Liver (tissue), 8 donors: ENCODE measurements at regions not wholly inside any gene's neighbourhood (a gene's known extent, or its start where the extent isn't known, plus 50 kb on each side); places are given as distances from the start of the nearest gene placed in this dataset.

Experiments
- DNase-seq: peaks from one replicate; pipeline ENCODE4 v3.0.0-alpha.2; 2017; ENCODE audit warnings: low spot score
- H3K27ac ChIP-seq, 2 donors: one replicate each; pipeline ENCODE4 v1.7.0; 2013; ENCODE audit warnings: inconsistent platforms in 2 of 2, low read length in 2 of 2, control low read depth in 1 of 2, low read depth in 1 of 2, mild to moderate bottlenecking in 1 of 2
- H3K27me3 ChIP-seq, 4 donors: one replicate each; pipeline versions ENCODE4 v1.6.1 to v1.7.0; 2013; ENCODE audit warnings: low read length in 3 of 4, inconsistent platforms in 1 of 4, mild to moderate bottlenecking in 1 of 4, moderate library complexity in 1 of 4; ENCODE audit not compliant: control insufficient read depth in 4 of 4, insufficient read depth in 4 of 4
- H3K36me3 ChIP-seq, 4 donors: one replicate each; pipeline versions ENCODE4 v1.6.1 to v1.7.0; 2013; ENCODE audit warnings: low read length in 3 of 4, mild to moderate bottlenecking in 3 of 4, low read depth in 1 of 4, moderate library complexity in 1 of 4; ENCODE audit not compliant: control insufficient read depth in 4 of 4, insufficient read depth in 3 of 4
- H3K4me1 ChIP-seq, 4 donors: one replicate each; pipeline versions ENCODE4 v1.6.1 to v1.7.0; 2013; ENCODE audit warnings: low read length in 3 of 4, mild to moderate bottlenecking in 3 of 4, moderate library complexity in 1 of 4; ENCODE audit not compliant: control insufficient read depth in 4 of 4, insufficient read depth in 4 of 4
- H3K4me3 ChIP-seq, 3 donors: one replicate each; pipeline versions ENCODE4 v1.6.1 to v1.7.0; 2013; ENCODE audit warnings: low read length in 3 of 3, control low read depth in 1 of 3, low read depth in 1 of 3, mild to moderate bottlenecking in 1 of 3
- H3K9ac ChIP-seq, 2 donors: one replicate each; pipeline ENCODE4 v1.7.0; 2013; ENCODE audit warnings: low read length in 2 of 2, mild to moderate bottlenecking in 2 of 2, moderate library complexity in 2 of 2, control low read depth in 1 of 2, low read depth in 1 of 2
- H3K9me3 ChIP-seq, 4 donors: one replicate each; pipeline versions ENCODE4 v1.6.1 to v1.7.0; 2013; ENCODE audit warnings: low read length in 3 of 4; ENCODE audit not compliant: control insufficient read depth in 4 of 4
- ATF3 ChIP-seq: IDR thresholded peaks from 2 replicates; pipeline ENCODE4 v1.6.1; 2016; ENCODE audit warnings: antibody characterized with exemption
- CTCF ChIP-seq: fragments of 150-350 bp; IDR thresholded peaks from 2 replicates; pipeline ENCODE4 v1.5.1; 2017; ENCODE audit warnings: improper control_type of control experiment, low read depth, low read length; ENCODE audit not compliant: missing input control
- EGR1 ChIP-seq, 2 donors: IDR thresholded peaks; 2 replicates each; pipeline ENCODE4 v1.6.1; 2016 to 2018; ENCODE audit warnings: antibody characterized with exemption in 2 of 2, low read depth in 2 of 2
- FOXA2 ChIP-seq: IDR thresholded peaks from 2 replicates; pipeline ENCODE4 v1.6.1; 2016; ENCODE audit warnings: antibody characterized with exemption
- GABPA ChIP-seq, 2 donors: IDR thresholded peaks in 1 of 2; conservative IDR thresholded peaks in 1 of 2; 2 replicates each; pipeline ENCODE4 v1.6.1; 2016; ENCODE audit warnings: antibody characterized with exemption in 2 of 2, mild to moderate bottlenecking in 1 of 2, moderate library complexity in 1 of 2
- HNF4A ChIP-seq, 2 donors: conservative IDR thresholded peaks; 2 replicates each; pipeline ENCODE4 v1.6.1; 2016; ENCODE audit warnings: antibody characterized with exemption in 2 of 2, mild to moderate bottlenecking in 2 of 2
- HNF4G ChIP-seq: IDR thresholded peaks from 2 replicates; pipeline ENCODE4 v1.6.1; 2016; ENCODE audit warnings: antibody characterized with exemption
- JUND ChIP-seq, 2 donors: IDR thresholded peaks; 2 replicates each; pipeline ENCODE4 v1.6.1; 2016; ENCODE audit warnings: antibody characterized with exemption in 2 of 2
- MAX ChIP-seq: IDR thresholded peaks from 2 replicates; pipeline ENCODE4 v1.6.1; 2016; ENCODE audit warnings: antibody characterized with exemption
- NR2F2 ChIP-seq: IDR thresholded peaks from 2 replicates; pipeline ENCODE4 v1.6.1; 2016; ENCODE audit warnings: antibody characterized with exemption
- REST ChIP-seq: IDR thresholded peaks from 2 replicates; pipeline ENCODE4 v1.6.1; 2016; ENCODE audit warnings: antibody characterized with exemption, mild to moderate bottlenecking
- TAF1 ChIP-seq: conservative IDR thresholded peaks from 2 replicates; pipeline ENCODE4 v1.6.1; 2016; ENCODE audit warnings: antibody characterized with exemption, mild to moderate bottlenecking
- YY1 ChIP-seq: IDR thresholded peaks from 2 replicates; pipeline ENCODE4 v1.6.1; 2016; ENCODE audit warnings: antibody characterized with exemption, mild to moderate bottlenecking
- ZBTB33 ChIP-seq: IDR thresholded peaks from 2 replicates; pipeline ENCODE4 v1.6.1; 2016; ENCODE audit warnings: antibody characterized with exemption
- WGBS: extraction: QIAGEN DNeasy Blood & Tissue Kit; methylation state at CpG from one replicate; pipeline ENCODE4 v1.1.7; 2013; 5-methylcytosine and 5-hydroxymethylcytosine counted together
- donor health status: healthy.
- donor health status: healthy.
- donor health status: healthy.
- donor health status: healthy.
- donor health status: healthy.

GRCh38 chr7:3140834-3141233, 97.2 kb upstream of the CARD11 start:
- no peak overlapping the region for H3K4me3 ChIP-seq
- peaks cover 0 to 2% (median 0%) of the 10 kb centered on the region in 4 donors for H3K9me3 ChIP-seq
- H3K27me3 ChIP-seq: peaks cover 0 to 3% (median 0%) of the 10 kb centered on the region in 4 donors
- TF ChIP-seq NR2F2 (no peak), ATF3 (no peak), REST (no peak), FOXA2 (no peak)
- DNase-seq: no peak
- no peaks in the 10 kb centered on the region for H3K4me1 ChIP-seq
- H3K27ac ChIP-seq: no peak overlapping the region
- H3K9ac ChIP-seq: no peak overlapping the region
- H3K36me3 ChIP-seq: no peaks in the 10 kb centered on the region
- WGBS: 61% methylated on average over 6 of the region's 6 CpGs

- Histone ChIP-seq H3K4me1 (no peaks in the 10 kb centered on the region), H3K36me3 (no peaks in the 10 kb centered on the region), H3K27ac (no peak overlapping the region), H3K9ac (no peak overlapping the region), H3K4me3 (no peak overlapping the region), H3K9me3 (peaks cover 0 to 2% (median 0%) of the 10 kb centered on the region in 4 donors), H3K27me3 (peaks cover 0 to 2% (median 0%) of the 10 kb centered on the region in 4 donors)
- WGBS: 90% methylated on average over 7 of the region's 7 CpGs
- DNase-seq: no peak
- TF ChIP-seq TAF1 (no peak), REST (no peak), EGR1 (IDR thresholded peaks at IDR 0.05; ENCODE audit: low read depth in 2 of 2) (no peak), GABPA (IDR thresholded peaks at IDR 0.05 in 1 of 2, conservative IDR thresholded peaks at IDR 0.05 in 1 of 2) (no peak), HNF4A (conservative IDR thresholded peaks at IDR 0.05) (no peak), NR2F2 (no peak), JUND (IDR thresholded peaks at IDR 0.05) (no peak), YY1 (no peak), ZBTB33 (no peak), FOXA2 (no peak), MAX (no peak), CTCF (no peak), ATF3 (no peak), HNF4G (no peak)
These were observed 97.7 kb upstream of the CARD11 start for GRCh38 chr7:3141326-3141725.
